ENCODE measurements at regions not wholly inside any gene's neighbourhood (a gene's known extent, or its start where the extent isn't known, plus 50 kb on each side); places are given as distances from the start of the nearest gene placed in this dataset.

- TF ChIP-seq NBN (conservative IDR thresholded peaks at IDR 0.05): no peak
- TF ChIP-seq MAX (IDR thresholded peaks at IDR 0.05): no peak
- no peak for TF ChIP-seq ZNF207 (IDR thresholded peaks at IDR 0.05; ENCODE audit: borderline replicate concordance)
- TF ChIP-seq CHD4 (IDR thresholded peaks at IDR 0.05; ENCODE audit: borderline replicate concordance, low read length): no peak
- TF ChIP-seq FOXO1 (CRISPR knock-in tag; IDR thresholded peaks at IDR 0.05): no peak
- TF ChIP-seq ZKSCAN1 (IDR thresholded peaks at IDR 0.05; ENCODE audit: low read length): no peak
- no peak for TF ChIP-seq ZBTB26 (CRISPR knock-in tag; IDR thresholded peaks at IDR 0.05; ENCODE audit: borderline replicate concordance)
- no peak for TF ChIP-seq E2F5 (CRISPR knock-in tag; conservative IDR thresholded peaks at IDR 0.05)
- no peak for TF ChIP-seq SUZ12 (IDR thresholded peaks at IDR 0.05; ENCODE audit: low read depth, low read length)
- TF ChIP-seq ZNF24 (IDR thresholded peaks at IDR 0.05): no peak
- TF ChIP-seq CTCF (CRISPR knock-in tag; IDR thresholded peaks at IDR 0.05): no peak
- no peak for TF ChIP-seq RBM22 (optimal IDR thresholded peaks at IDR 0.05; ENCODE audit: low read length)
These were observed 292.6 kb upstream of the PREP start for GRCh38 chr6:105695461-105695860.
